Lower leg skin (tissue), 4 donors: ENCODE measurements at regions not wholly inside any gene's neighbourhood (a gene's known extent, or its start where the extent isn't known, plus 50 kb on each side); places are given as distances from the start of the nearest gene placed in this dataset.
A peak's percentile ranks its signal among the peaks of the same experiment; 100 is the strongest.

Experiments
- DNase-seq, 2 donors: peaks; one replicate each; pipeline ENCODE4 v3.0.0-alpha.2; 2019; ENCODE audit warnings: low spot score in 2 of 2
- H3K4me3 ChIP-seq: fragments of 200-600 bp; sonication (generic); 2 replicates; pipeline ENCODE4 v1.5.1; 2017; ENCODE audit warnings: mild to moderate bottlenecking, low read depth; ENCODE audit not compliant: poor library complexity, severe bottlenecking
- POLR2A ChIP-seq, 2 donors: fragments of 450-650 bp; IDR thresholded peaks; one replicate each; pipeline ENCODE4 v1.6.1; 2016 to 2017; ENCODE audit warnings: antibody characterized with exemption in 2 of 2, mild to moderate bottlenecking in 1 of 2, moderate library complexity in 1 of 2
- WGBS, 2 donors: methylation state at CpG; one replicate each; pipeline ENCODE4 v1.1.5; 2018; 5-methylcytosine and 5-hydroxymethylcytosine counted together
- intact Hi-C: fragments of 100-400 bp; cut with DNase I; formaldehyde crosslinking; loops from one replicate; pipeline ENCODE4 v1.15.0; 2023; ENCODE audit warnings: low total_unique reads
- TF ChIP-seq, protein P1 (sequence below), 3 donors: fragments of 450-650 bp; IDR thresholded peaks; one replicate each; pipeline ENCODE4 v1.5.1; 2016; ENCODE audit warnings: antibody characterized with exemption in 3 of 3, mild to moderate bottlenecking in 3 of 3, moderate library complexity in 2 of 3

GRCh38 chr11:116173506-116173905 is 599.3 kb downstream of the BUD13 start:
- DNase-seq, result no peak
- WGBS, 2 donors, result 83 to 84% methylated on average over 4 of the region's 4 CpGs
- intact Hi-C loops, result no loop called here
- no peak for TF ChIP-seq POLR2A (IDR thresholded peaks at IDR 0.05)
- TF ChIP-seq, protein P1, sequence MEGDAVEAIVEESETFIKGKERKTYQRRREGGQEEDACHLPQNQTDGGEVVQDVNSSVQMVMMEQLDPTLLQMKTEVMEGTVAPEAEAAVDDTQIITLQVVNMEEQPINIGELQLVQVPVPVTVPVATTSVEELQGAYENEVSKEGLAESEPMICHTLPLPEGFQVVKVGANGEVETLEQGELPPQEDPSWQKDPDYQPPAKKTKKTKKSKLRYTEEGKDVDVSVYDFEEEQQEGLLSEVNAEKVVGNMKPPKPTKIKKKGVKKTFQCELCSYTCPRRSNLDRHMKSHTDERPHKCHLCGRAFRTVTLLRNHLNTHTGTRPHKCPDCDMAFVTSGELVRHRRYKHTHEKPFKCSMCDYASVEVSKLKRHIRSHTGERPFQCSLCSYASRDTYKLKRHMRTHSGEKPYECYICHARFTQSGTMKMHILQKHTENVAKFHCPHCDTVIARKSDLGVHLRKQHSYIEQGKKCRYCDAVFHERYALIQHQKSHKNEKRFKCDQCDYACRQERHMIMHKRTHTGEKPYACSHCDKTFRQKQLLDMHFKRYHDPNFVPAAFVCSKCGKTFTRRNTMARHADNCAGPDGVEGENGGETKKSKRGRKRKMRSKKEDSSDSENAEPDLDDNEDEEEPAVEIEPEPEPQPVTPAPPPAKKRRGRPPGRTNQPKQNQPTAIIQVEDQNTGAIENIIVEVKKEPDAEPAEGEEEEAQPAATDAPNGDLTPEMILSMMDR (IDR thresholded peaks at IDR 0.05), result no peak
- no peak overlapping the region for H3K4me3 ChIP-seq

GRCh38 chr11:116172851-116173250 is 599.9 kb downstream of the BUD13 start:
- TF ChIP-seq, protein P1 (IDR thresholded peaks at IDR 0.05), result no peak
- TF ChIP-seq POLR2A (IDR thresholded peaks at IDR 0.05), result no peak
- DNase-seq, result no peak
- WGBS, 2 donors, result 52 to 75% methylated on average over 2 of the region's 2 CpGs
- intact Hi-C loops, result no loop called here
- no peak overlapping the region for H3K4me3 ChIP-seq

DNA sequence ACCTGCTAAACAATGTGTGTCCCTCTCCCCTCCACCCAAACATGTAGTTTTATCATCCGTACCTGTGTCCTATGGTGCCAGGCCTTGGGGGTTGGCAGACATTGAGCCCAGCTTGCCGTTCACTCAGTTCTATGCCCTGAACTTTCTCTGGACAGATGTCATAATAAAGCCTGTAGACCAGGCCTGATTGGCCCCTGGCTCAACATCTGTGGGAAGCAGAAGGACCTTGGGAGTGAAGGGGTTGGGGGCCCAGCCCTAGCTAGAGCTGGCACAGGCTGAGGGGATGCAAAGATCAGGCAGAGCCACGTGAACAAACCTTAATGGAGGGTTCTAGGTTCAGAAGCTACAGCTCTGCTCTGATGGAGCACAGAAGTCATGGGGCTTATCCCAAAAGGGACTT is 600.6 kb downstream of the BUD13 start:
- no peak overlapping the region for H3K4me3 ChIP-seq
- intact Hi-C loops, result no loop called here
- TF ChIP-seq, protein P1 (IDR thresholded peaks at IDR 0.05), result no peak
- TF ChIP-seq POLR2A (IDR thresholded peaks at IDR 0.05), result no peak
- no peak for DNase-seq
- 85 to 89% methylated on average over 3 of the region's 3 CpGs for WGBS, 2 donors

DNA sequence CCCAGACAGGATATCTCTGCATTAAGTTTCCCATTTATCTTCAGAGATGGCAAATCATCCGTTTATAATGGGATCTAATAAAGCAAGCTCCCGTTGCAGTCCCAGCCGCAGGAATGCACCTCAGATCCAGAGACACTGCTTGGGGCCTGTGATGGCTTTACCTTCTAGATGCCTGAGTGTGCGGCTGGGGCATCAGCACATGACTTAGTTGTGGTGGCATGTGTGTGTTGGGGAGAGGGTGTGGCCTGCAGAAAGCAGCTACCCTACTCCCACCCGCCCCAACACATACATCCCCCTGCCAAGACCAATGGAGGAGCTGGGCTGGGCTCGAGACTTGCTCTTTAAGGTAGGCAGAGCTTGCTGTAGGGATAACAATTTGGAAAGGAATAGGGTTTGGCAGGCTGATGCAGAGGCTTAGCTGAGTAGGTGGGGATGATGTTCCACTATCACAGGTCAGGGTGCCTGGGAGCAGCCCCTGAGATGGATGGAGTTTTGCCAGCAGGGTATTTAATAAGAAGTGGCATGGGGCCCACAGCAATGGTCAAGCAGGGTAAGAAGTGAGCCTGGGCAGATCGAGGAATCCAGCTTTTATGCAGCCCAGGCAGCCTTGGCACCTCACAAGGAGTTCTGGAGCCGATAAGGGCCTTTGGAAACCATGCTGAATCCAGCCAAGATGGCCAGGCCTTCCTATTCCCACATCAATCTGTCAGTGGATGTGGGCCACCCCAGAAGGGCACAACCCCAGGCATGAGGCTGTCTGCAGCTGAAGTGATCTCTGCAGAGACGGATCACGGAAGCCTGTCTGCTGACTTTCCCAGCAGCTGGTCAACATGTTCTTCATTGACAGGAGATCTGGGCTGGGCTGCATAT is 601.3 kb downstream of the BUD13 start:
- no peak overlapping the region for H3K4me3 ChIP-seq
- intact Hi-C loops, result no loop called here
- no peak for TF ChIP-seq POLR2A (IDR thresholded peaks at IDR 0.05)
- TF ChIP-seq, protein P1 (IDR thresholded peaks at IDR 0.05), result no peak
- peak in 1 of 2 donors; percentile 52 for DNase-seq
- WGBS, 2 donors, result 76 to 86% methylated on average over 10 of the region's 10 CpGs

GRCh38 chr11:116170526-116171120 is 602.2 kb downstream of the BUD13 start:
- DNase-seq, result peak in 1 of 2 donors; percentile 71
- no peak overlapping the region for H3K4me3 ChIP-seq
- 53 to 60% methylated on average over 8 of the region's 8 CpGs for WGBS, 2 donors
- intact Hi-C loops, result no loop called here
- no peak for TF ChIP-seq POLR2A (IDR thresholded peaks at IDR 0.05)
- TF ChIP-seq, protein P1 (IDR thresholded peaks at IDR 0.05), result no peak
